ENCODE measurements at regions not wholly inside any gene's neighbourhood (a gene's known extent, or its start where the extent isn't known, plus 50 kb on each side); places are given as distances from the start of the nearest gene placed in this dataset.

DNA sequence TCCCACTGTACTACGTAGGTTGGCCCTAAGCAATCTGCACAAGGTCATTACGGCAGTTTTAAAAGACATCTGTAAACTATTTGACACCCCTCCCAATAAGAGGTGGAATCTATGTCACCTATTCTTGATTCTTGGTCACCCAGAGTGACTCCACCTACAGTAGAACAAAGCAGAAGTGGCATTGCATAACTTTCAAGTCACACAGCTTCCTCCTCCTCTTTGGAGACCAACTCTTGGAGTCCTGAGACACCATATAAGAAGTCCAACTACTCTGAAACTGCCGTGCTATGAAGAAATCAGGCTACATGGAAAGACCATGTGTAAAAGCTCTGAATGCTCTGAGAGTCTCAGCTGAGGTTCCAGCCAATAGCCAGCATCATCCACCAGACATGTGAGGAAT, 253.5 kb upstream of the CDH20 start:
- no peak for DNase-seq
- no peak overlapping the region for H3K27ac ChIP-seq
- no peaks in the 10 kb centered on the region for H3K27me3 ChIP-seq (replicated peaks)
- no peak overlapping the region for H3K4me3 ChIP-seq (ENCODE audit: low read depth, low read length)
- TF ChIP-seq, protein P1, sequence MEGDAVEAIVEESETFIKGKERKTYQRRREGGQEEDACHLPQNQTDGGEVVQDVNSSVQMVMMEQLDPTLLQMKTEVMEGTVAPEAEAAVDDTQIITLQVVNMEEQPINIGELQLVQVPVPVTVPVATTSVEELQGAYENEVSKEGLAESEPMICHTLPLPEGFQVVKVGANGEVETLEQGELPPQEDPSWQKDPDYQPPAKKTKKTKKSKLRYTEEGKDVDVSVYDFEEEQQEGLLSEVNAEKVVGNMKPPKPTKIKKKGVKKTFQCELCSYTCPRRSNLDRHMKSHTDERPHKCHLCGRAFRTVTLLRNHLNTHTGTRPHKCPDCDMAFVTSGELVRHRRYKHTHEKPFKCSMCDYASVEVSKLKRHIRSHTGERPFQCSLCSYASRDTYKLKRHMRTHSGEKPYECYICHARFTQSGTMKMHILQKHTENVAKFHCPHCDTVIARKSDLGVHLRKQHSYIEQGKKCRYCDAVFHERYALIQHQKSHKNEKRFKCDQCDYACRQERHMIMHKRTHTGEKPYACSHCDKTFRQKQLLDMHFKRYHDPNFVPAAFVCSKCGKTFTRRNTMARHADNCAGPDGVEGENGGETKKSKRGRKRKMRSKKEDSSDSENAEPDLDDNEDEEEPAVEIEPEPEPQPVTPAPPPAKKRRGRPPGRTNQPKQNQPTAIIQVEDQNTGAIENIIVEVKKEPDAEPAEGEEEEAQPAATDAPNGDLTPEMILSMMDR (IDR thresholded peaks at IDR 0.05; ENCODE audit: low read depth, low read length, missing control alignments), result no peak
- in situ Hi-C loops (cut with HindIII; ENCODE audit: low pct_ligation_motif_present, low sequenced_read_pairs), result no loop called here
- no peaks in the 10 kb centered on the region for H3K36me3 ChIP-seq (replicated peaks)

GRCh38 chr18:61080954-61081528, 252.2 kb upstream of the CDH20 start:
- Histone ChIP-seq H3K4me3 (ENCODE audit: low read depth, low read length) (no peak overlapping the region), H3K27ac (no peak overlapping the region), H3K27me3 (replicated peaks) (no peaks in the 10 kb centered on the region), H3K36me3 (replicated peaks) (no peaks in the 10 kb centered on the region)
- no peak for DNase-seq
- TF ChIP-seq, protein P1 (IDR thresholded peaks at IDR 0.05; ENCODE audit: low read depth, low read length, missing control alignments), result no peak
- in situ Hi-C loops (cut with HindIII; ENCODE audit: low pct_ligation_motif_present, low sequenced_read_pairs), result no loop called here

DNA sequence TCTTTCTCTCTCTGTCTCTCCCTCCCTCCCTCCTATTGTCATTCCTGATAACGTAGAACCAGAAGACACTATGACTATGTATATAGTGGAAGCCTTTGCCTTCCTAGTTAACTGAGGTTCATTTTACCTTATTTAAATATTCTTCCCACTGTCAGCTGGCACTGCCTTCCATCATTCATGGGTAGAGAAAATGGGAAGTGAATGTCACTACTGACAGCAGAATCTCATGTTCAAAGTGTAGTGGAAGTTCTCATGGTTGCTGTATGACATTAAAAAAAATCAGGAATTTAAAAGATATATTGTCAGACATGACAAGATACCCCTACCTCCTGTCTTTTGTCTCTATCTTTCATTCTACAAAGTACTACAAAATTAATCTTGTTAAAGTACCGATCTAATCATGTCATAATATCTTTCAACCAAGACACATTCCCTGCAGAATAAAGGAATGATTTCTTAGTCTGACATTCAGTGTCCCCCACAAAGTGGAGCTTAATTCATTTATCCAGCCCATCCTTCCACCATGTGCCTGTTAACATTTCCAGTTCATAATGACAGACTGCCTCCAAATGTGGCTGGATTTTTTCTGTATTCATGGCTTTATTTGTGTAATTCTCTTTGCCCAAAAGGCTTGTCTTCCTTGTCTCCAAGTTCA, 250.1 kb upstream of the CDH20 start:
- no peak for DNase-seq
- Histone ChIP-seq H3K4me3 (ENCODE audit: low read depth, low read length) (no peak overlapping the region), H3K27me3 (replicated peaks) (no peaks in the 10 kb centered on the region), H3K27ac (no peak overlapping the region), H3K36me3 (replicated peaks) (no peaks in the 10 kb centered on the region)
- in situ Hi-C loops (cut with HindIII; ENCODE audit: low pct_ligation_motif_present, low sequenced_read_pairs), result no loop called here
- TF ChIP-seq, protein P1 (IDR thresholded peaks at IDR 0.05; ENCODE audit: low read depth, low read length, missing control alignments), result no peak

DNA sequence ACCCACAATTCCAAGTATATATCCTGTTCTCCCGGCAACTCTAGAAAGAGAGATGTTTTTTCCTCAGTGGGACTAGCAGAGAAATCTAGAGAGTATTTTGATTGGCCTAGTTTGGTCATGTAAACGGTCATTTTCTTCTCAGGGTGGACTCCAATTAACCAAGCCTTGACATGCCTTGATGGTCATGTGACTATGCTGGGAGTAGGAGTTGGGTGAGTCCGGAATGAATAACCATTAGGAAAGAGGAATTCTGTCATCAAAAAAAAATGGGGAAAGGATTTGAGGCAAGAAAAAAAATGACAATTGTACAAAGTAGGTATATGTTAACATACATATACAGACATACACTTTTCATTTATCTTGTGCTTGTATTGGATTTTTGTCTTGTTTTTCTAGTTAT, 248.2 kb upstream of the CDH20 start:
- no peaks in the 10 kb centered on the region for H3K27me3 ChIP-seq (replicated peaks)
- TF ChIP-seq, protein P1 (IDR thresholded peaks at IDR 0.05; ENCODE audit: low read depth, low read length, missing control alignments), result no peak
- H3K27ac ChIP-seq, result no peak overlapping the region
- in situ Hi-C loops (cut with HindIII; ENCODE audit: low pct_ligation_motif_present, low sequenced_read_pairs), result no loop called here
- no peaks in the 10 kb centered on the region for H3K36me3 ChIP-seq (replicated peaks)
- H3K4me3 ChIP-seq (ENCODE audit: low read depth, low read length), result no peak overlapping the region
- no peak for DNase-seq

DNA sequence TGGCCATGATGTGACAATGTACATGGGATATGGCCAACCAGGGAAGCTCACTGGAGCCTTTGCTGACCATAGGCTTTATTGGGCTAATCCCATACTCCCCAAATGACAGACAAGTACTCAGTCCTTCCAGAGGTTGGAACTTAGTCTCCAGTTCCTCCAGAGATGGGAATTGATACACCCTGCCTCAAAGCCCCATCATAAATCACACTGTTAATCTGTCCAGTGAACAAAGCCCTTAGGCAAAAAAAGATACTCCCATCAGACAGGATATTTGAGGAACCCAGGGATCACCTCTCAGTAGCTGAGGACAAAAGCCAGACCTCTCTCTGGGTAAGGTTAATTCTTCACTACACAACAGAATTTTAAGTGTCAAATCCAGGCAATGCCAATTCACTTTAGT, 247.5 kb upstream of the CDH20 start:
- Histone ChIP-seq H3K27ac (no peak overlapping the region), H3K36me3 (replicated peaks) (no peaks in the 10 kb centered on the region), H3K4me3 (ENCODE audit: low read depth, low read length) (no peak overlapping the region), H3K27me3 (replicated peaks) (no peaks in the 10 kb centered on the region)
- DNase-seq, result no peak
- in situ Hi-C loops (cut with HindIII; ENCODE audit: low pct_ligation_motif_present, low sequenced_read_pairs), result no loop called here
- TF ChIP-seq, protein P1 (IDR thresholded peaks at IDR 0.05; ENCODE audit: low read depth, low read length, missing control alignments), result no peak

GRCh38 chr18:61086657-61087056, 246.6 kb upstream of the CDH20 start:
- TF ChIP-seq, protein P1 (IDR thresholded peaks at IDR 0.05; ENCODE audit: low read depth, low read length, missing control alignments), result no peak
- Histone ChIP-seq H3K27me3 (replicated peaks) (no peaks in the 10 kb centered on the region), H3K4me3 (ENCODE audit: low read depth, low read length) (no peak overlapping the region), H3K27ac (no peak overlapping the region), H3K36me3 (replicated peaks) (no peaks in the 10 kb centered on the region)
- DNase-seq, result no peak
- in situ Hi-C loops (cut with HindIII; ENCODE audit: low pct_ligation_motif_present, low sequenced_read_pairs), result no loop called here
